Astrocyte of the cerebellum (primary cell): ENCODE measurements at regions not wholly inside any gene's neighbourhood (a gene's known extent, or its start where the extent isn't known, plus 50 kb on each side); places are given as distances from the start of the nearest gene placed in this dataset.

Experiments used
- DNase-seq: peaks from one replicate; pipeline ENCODE4 v3.0.0-alpha.2; 2011; ENCODE audit warnings: low read depth
- H3K4me3 ChIP-seq: 2 replicates; pipeline ENCODE4 v1.5.1; 2011; ENCODE audit warnings: mild to moderate bottlenecking, low read depth, low read length, moderate library complexity
- in situ Hi-C: cut with HindIII; loops from 2 replicates; pipeline ENCODE4 v1.10.0; 2017; ENCODE audit warnings: low sequenced_read_pairs
- TF ChIP-seq, protein P1 (sequence below): IDR thresholded peaks from 2 replicates; pipeline ENCODE4 v1.5.1; 2012; ENCODE audit warnings: low read length, low read depth, moderate library complexity, mild to moderate bottlenecking; ENCODE audit errors: missing control alignments

DNA sequence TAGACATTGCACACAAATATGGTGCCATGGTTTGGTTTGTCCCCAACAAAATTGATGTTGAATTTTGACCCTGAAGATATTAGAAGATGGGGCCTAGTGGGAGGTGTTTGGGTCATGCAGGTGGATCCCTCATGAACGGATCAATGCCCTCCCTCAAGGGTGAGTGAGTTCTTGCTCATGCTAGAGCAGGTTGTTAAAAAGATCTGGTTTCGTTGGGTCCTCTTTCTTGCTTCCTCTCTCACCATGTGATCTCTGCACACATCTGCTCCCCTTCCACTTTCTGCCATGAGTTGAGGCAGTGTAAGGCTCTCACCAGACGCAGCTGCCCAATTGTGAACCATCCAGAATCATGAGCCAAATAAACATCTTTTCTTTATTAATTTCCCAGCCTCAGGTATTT, 87.8 kb upstream of the MDFIC2 start:
- in situ Hi-C loops, result no loop called here
- H3K4me3 ChIP-seq, result no peak overlapping the region
- TF ChIP-seq, protein P1, sequence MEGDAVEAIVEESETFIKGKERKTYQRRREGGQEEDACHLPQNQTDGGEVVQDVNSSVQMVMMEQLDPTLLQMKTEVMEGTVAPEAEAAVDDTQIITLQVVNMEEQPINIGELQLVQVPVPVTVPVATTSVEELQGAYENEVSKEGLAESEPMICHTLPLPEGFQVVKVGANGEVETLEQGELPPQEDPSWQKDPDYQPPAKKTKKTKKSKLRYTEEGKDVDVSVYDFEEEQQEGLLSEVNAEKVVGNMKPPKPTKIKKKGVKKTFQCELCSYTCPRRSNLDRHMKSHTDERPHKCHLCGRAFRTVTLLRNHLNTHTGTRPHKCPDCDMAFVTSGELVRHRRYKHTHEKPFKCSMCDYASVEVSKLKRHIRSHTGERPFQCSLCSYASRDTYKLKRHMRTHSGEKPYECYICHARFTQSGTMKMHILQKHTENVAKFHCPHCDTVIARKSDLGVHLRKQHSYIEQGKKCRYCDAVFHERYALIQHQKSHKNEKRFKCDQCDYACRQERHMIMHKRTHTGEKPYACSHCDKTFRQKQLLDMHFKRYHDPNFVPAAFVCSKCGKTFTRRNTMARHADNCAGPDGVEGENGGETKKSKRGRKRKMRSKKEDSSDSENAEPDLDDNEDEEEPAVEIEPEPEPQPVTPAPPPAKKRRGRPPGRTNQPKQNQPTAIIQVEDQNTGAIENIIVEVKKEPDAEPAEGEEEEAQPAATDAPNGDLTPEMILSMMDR, result no peak

DNA sequence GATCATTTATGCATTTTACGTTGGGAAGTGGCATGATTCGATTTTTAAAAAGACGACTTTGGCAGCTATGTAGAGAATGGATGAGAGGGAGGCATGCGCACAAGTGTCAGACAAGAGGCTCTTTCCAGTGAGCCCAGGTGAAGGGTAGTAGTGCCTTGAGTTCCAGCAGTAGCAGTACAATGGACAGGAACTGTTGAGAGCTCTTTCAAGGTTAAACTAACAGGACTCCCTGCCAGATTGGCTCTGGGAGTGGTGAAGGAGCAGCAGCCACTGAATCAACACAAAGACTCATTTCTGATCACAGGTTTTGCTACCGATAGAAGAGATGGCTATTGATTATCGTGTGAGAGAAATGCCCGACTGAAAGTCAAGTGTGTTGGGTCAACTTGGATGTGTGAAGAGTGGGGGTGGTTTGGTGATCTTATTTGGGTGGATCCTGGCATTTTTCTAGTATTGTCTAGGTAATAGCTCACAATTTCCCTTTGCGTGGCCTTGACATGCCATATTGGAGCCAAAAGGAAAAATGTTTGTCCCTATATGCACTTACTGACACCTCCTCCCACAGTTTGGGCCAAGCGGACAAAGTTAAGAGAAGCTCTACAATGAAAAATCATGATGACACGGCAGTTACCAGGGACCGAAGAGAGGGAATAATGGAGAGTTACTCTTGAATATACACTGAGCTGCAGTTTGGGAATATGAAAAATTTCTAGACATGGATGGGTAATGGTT, 81.6 kb upstream of the MDFIC2 start:
- in situ Hi-C loops, result no loop called here
- TF ChIP-seq, protein P1, result no peak
- no peak for DNase-seq
- H3K4me3 ChIP-seq, result no peak overlapping the region

More for the DNA sequence above, 87.8 kb upstream of the MDFIC2 start:
- no peak for DNase-seq

DNA sequence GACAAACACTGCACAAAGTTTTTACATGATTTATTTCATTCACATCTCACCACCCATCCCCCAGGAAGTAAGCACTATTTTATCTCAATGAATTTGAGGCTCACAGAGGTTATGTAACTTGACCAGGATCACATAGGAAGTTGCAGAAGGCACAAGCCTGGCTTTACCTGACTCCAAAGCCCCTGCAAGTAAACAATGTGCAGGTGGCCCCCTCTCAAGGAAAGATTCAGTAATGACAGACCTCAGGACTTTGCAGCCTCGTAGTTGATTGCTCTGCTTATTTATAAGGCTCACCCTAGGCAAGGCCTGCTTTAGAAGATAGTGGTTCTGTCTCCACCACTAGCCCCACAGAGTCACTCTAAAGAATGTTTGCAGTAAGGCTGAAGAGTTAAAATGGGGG, 79.8 kb upstream of the MDFIC2 start:
- TF ChIP-seq, protein P1, result no peak
- no peak overlapping the region for H3K4me3 ChIP-seq

GRCh38 chr3:70387889-70388288, 75.5 kb upstream of the MDFIC2 start:
- no peak overlapping the region for H3K4me3 ChIP-seq
- TF ChIP-seq, protein P1, result no peak
- in situ Hi-C loops, result no loop called here
- DNase-seq, result no peak

More for the DNA sequence above, 79.8 kb upstream of the MDFIC2 start:
- in situ Hi-C loops, result no loop called here
- no peak for DNase-seq

- H3K4me3 ChIP-seq, result no peak overlapping the region
- DNase-seq, result no peak
- in situ Hi-C loops, result no loop called here
- TF ChIP-seq, protein P1, result no peak
Measured at GRCh38 chr3:70386846-70387245, 74.4 kb upstream of the MDFIC2 start.

- TF ChIP-seq, protein P1, result no peak
- DNase-seq, result no peak
- H3K4me3 ChIP-seq, result no peak overlapping the region
- in situ Hi-C loops, result no loop called here
Measured at GRCh38 chr3:70386043-70386442, 73.6 kb upstream of the MDFIC2 start.

DNA sequence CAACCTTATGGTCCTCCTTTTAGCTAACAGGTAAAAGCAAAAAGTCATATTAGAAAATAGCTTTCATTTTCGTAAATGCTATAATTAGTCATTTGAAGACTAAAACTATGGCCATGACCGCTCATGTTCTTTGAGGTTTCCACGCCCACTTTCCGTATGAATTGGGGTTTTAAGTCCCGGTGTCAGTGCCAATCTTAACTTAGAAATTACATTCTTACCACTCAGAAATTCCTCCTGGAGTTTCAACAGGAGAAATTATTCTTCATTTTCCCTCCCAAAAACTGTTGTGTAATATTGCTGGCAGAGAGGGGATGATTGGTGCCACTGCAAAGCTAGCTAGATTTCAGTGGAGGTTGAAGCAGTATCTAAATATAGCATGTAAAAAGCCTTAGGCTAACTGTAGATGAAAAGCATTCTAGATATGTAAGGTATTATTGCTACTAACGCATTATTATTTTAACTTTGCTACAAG, 71.0 kb upstream of the MDFIC2 start:
- H3K4me3 ChIP-seq, result no peak overlapping the region
- TF ChIP-seq, protein P1, result no peak
- no peak for DNase-seq
- in situ Hi-C loops, result no loop called here
